Endometrium (tissue), 2 donors: ENCODE measurements at regions not wholly inside any gene's neighbourhood (a gene's known extent, or its start where the extent isn't known, plus 50 kb on each side); places are given as distances from the start of the nearest gene placed in this dataset.

Experiments used
- FAIRE-seq: peaks from 2 replicates; lab custom pipeline; 2012; peaks lifted over from hg19 to GRCh38; lab: Jason Lieb, UNC
- donor health status: control.
- donor health status: control.

DNA sequence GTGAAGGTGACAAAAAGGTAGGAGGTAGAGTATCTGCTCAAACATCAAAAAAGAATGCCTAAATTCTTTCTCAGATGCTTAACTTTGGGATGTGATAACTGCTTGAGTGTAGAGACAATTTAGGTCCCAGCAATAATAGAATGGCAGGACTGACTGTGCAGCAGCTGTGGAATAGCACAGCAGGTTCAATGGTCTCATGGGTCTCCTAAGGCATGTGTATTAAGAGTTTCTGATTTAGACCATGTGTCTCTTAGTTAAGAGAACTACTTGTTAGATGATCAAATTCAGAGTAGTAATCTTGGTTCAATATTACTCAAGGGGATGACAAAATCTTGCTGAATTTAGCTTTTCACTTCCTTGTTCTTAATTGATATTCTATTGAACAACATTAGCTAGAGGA, 72.0 kb downstream of the ALX1 start:
- FAIRE-seq: no peak

DNA sequence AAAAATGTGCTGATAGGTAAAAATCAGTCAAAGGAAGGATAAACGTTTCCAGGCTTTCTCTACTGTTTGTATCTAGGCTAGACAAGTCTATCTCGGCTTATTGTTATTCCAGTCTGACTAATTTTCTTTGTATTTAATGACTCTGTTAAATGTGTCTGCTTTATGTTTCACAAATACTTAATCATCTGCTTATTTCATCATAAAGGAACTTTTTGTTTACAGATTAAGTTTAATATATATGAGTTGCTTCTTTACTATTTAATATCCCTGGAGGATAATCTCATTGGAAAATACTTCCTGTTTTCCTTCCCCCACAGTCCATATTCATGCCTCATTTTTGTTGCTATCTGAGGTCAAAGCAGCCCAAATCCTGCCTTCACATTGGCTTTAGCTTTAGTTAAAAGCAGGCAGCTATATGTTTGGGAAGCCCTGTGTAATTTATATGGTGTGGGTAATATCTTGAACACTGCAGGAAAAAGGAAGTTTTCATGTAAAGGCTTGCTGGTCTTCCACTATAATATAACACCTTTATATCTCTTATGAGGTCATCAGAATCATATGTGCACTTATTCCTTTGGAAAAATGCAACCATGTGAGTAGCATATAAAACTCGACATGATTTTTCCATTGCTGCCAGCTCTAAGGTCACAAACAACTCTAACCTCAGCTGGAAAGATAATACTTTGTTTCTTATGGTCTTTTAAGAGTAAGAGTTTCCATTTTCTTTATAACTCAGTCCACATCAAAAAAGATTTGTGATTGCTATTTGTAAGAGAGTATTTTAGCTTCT, 76.8 kb downstream of the ALX1 start:
- no peak for FAIRE-seq

GRCh38 chr12:85357609-85358008, 77.6 kb downstream of the ALX1 start:
- no peak for FAIRE-seq

- no peak for FAIRE-seq
These were observed 78.7 kb downstream of the ALX1 start for GRCh38 chr12:85358715-85359114.

DNA sequence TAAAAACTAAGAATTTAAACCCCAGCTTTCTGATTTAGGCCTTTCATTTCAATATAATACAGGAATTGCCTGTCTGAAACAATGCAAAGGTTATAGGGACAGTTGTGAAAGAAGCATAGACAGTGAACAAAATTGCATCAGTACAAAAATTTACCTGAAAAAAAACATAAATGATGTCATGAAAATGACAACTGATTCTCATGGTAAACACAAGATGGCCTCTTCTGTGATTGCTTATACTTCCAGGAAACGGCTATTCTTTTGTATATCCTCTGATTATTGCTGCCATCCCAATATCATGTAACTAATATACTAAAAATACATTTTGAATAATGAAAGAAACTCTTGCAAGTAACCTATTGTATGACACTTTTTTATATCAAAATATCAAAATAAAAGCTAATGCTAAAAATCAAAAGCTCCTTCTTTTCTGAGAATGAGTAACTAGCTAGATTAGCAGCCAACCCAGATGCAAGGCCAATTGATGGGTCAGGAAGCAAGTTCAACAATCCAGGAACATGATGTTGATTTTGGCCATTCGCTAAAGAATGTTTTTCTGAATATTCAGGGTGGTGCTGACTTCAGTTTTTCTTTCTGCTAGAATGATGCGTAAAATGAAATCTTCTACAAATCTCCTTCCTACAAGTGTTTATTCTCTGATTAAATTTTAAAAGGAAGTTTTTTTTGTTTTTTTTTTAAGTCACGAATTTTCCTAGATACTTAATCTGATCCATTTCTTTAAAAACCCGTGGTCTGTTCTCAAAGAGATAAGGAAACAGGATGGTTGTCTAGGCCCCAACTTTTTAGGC, 83.6 kb downstream of the ALX1 start:
- no peak for FAIRE-seq

DNA sequence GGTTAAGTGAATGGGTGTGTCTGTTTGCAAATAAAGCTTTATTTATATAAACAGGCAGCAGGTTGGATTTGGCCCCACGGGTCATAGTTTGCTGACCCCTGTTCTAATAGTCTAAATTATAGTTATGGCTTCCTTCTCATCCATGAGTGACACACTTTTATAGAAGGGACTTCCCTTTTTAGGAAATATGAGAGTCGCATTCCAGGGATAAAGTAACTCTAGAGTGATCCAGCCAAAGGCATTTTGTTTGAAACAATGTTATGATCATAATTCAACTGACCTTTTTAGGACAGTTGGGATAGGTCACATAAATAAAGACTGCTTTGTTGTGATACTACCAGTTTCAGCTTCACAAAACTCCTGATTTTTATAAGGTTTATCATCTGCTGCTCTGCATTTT, 87.9 kb downstream of the ALX1 start:
- FAIRE-seq: no peak

DNA sequence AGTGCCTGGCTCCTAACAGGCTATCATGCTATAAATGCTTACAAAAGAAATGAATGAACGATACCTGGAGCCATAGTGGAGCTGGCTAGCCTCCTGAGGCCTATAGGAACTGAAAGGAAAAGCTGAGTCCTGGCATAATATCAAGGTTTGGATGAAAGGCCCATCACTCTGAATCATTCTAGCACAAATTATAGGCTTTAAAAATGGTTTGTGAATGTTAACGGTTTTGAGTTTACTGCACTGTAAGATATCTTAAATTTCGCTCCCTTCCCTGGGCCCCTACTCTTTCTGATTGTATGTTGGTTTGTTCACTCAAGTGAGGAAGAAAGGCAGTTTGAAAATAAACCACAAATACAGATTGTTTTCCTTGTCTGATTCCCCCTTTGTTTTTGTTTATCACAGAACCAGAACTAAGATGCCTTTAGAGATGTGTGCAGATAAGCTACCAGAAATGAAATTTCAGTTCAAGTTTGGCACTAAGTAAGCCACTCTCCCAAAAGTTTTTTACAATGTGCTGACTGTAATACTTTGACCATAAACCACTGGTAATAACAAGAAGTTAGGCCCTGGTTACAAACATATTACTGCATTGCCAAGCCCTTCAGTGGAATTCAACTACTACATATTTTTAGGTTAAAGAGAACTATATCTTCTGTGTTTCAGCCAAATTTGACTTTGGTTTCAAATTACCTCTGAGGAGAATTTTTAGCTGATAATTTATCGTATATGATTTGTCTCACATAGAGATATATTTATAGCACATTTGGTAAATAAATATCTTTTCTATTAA, 89.5 kb downstream of the ALX1 start:
- no peak for FAIRE-seq

DNA sequence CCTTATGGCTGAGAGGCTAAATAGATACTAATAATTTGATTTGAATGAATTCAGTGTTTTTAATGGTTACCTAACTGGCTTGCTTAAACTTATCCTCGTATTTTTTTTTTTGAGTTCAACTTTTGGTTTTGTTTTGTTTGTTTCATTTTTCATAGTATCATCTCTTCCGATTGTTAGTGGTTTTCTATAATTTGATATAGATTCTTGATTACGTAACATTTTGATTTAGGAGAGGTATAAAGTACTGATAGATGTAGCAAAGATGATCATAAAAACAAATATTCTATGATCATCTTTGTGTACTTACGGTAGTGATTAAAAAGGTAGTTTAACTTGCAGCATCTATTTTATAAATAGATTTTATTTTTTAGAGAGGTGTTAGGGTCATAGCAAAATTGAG, 93.0 kb downstream of the ALX1 start:
- FAIRE-seq: no peak

DNA sequence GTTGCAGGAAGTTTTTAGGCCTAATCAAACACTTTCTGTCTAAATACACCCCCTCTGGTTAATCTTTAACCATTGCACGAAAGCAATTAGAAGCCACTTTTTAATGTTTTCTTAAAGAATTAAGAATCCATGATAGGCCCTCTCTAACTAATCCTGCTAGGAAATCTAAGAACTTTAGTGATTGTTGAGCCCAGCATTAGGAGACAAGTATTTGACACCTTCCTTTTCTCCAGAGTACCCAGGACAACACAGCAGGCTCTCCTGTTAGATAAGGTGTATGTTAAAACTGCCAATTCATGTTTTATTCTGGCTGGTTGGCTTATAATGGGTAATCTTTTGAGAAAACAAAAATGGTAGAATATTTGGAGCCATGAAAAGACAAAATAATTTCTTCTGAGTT, 95.0 kb downstream of the ALX1 start:
- no peak for FAIRE-seq

DNA sequence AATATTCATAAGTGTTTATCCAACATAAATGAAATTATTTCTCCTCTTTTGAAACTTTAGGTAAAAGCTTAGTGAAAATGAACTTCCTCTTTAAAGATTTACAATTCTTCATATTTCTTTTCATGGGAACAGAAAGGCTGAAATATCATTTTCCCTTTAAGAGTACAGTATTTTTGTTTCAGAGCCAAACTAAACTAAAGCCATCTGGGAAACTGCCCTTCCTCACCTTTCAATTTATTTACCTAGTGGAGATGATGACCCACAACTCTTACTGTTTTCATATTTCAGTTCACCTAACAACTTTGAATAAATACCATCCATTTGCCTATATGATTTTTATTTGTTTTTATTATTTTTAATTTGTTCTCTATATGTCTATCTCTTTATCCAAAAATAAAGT, 105.4 kb downstream of the ALX1 start:
- FAIRE-seq: peak; percentile 21

DNA sequence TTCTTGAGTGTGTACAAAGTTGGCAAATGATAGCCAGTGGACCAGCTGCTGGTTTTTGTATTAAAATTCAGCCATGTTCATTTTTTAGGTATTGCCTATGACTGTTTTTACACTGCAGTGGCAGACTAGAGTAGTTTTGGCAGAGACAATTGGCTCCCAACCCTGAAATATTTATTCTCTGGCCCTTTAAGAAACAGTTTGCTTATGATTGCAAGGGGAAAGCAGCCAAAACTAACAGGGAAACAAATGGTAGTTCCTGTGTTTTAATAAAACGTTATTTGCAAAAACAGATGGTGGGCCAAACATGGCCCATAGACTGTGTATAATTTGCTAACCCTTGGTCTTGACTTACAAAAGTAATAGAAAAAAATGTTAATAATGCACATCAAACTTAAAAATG, 110.2 kb downstream of the ALX1 start:
- FAIRE-seq: no peak

- FAIRE-seq: no peak
These were observed 112.5 kb downstream of the ALX1 start for GRCh38 chr12:85392508-85392907.

DNA sequence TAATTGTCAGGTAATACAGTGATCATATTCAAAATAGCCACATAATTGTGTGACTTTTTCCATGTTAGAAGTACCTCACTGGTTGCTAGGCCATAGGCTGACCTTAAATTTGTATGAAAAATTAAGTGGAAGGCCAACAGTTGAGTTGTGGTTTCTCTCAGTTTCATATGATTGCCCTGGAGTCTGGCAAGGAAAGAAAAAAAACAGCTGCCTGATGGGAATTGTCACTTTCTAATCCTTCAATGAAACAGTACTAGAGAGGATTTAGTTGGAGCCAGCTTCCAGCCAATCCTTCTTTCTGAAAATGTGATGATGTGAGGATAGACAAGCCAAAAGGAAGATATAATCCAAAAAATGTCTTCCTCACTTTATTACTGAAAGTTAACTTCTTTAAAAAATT, 113.6 kb downstream of the ALX1 start:
- FAIRE-seq: no peak

- no peak for FAIRE-seq
These were observed 114.0 kb downstream of the ALX1 start for GRCh38 chr12:85394065-85394464.

- FAIRE-seq: no peak
These were observed 114.8 kb downstream of the ALX1 start for GRCh38 chr12:85394809-85395208.

GRCh38 chr12:85405262-85405661, 125.2 kb downstream of the ALX1 start:
- FAIRE-seq: no peak

DNA sequence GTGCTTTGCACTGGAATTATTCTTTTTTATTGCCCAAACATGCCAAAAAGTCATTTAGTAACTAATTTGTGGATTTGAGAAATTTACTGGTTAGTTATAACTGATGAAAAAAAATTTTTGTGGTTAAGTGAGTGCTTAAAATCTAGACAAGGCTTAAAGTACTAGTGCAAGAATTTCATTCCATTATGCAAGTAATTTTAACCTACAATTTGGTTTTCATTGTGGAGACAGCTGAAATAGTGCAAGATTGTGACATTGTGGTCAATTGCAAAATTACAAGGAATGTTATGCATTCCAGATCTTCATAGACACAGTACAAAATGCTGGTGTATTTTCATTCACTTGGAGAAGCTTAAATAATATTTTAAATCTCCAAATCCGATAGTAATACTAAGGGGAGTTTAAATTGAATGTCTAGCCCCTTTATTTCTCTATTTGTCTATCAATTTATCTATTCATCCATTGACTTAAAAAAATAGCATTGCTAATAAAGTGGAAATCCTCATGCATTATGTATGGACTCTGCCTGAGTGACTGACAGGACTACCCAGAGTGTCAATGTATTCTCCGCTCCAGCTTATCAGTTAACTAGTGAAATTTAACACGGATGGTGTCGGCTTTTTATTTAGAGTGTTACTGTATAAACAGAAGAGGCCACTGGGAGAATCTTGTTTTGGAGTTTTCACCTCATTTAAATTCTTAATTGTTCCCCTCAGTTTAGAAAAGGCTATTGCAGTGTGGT, 125.9 kb downstream of the ALX1 start:
- no peak for FAIRE-seq

DNA sequence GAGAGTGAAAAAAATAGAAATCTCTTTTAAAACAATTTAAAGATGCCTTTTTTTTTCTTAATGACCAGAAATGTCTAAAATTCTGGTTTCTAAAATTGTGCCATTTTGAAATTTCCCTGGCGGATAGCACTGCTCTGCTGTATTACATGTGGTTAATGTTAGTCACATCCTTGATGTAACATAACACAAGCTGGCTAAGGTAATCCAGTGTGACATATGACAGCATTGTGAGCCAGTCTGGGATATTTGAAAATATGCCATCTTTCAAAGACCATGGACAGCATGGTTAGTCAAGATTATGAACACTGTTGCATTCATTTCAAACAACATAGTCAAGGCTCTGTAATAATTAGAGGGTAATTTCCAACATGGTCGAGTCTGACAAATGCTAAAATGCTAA, 133.2 kb downstream of the ALX1 start:
- FAIRE-seq: no peak

DNA sequence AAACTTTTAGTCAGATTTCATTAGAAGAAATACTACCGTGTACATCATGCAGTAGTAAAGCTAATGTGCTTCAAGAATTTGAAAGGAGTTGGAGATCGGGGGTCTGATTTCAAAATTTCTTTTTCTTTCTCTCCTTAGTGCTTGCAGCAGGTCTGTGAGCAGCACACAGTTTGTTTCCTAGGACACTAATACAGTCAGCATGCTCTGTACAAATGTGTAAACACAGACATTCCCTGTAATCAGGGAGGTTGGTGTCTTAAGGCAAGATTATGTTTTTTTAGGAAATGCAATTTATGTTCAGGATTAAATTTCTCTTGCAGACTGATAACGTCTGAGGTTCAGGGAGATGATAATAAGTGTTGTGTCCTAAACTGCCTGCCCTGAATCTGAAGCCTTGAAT, 142.7 kb downstream of the ALX1 start:
- FAIRE-seq: no peak

DNA sequence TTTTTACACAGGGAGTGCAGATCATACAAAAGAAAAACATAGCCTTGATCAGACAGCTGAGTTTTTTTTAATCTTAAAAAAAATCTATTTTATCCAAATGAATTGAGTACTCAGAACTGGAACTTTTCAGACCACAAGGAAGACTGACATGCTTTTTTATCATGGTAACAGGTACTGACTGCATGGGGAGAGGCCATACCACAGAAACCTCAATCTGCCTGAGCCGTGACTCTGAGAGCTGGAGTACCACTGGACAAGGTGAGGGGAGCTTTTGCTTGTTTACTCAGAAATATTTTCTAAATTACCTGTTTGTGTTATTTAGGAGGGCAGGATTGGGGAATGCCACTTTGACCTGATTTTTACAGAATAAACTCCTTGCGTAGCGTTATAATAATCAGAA, 143.9 kb downstream of the ALX1 start:
- no peak for FAIRE-seq

DNA sequence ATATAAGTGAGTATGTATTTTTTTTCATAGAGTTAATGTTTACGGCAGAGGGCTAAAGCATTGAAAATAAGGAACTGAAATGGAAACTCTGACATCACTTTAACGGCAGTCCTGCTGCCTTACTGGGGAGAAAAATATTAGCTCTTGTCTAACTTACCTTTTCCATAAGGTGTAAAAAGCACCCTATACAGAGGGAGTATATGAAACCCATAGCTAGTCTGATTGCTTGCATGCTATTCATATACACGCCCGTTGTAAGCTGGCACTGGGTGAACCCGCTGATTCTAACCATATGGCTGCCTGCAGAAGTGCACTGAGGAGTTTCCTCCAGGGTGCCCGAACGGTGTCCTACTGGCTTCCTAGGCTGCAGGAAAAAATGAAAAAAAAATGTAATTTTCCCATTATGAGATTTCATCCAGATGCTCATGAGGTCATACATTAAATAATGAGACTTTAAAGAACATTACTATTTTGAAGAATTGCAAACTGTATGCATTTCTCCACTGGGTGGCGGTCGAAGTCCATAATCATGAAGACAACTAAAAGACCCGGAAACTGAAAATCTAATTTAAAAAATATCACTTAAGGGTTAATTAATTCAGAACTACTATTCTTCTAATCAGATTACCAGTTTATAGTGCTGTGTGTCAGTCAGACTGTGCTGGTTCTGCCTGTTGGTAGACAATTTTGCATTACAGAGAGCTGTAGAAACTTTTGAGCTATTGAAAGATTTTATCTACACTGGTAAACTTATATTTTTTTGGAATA, 144.7 kb downstream of the ALX1 start:
- no peak for FAIRE-seq

DNA sequence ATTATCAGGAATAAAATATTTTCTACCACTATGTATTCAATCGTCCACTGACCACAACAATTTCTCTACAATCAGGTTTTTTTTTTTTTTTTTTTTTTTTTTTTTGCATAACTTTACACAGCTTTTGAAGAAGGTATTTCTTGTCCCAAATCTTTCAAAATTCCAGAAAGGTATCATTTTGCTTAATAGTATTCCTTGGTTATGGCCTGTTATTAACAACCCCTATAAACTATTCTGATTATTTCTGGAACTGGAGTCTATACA, 145.3 kb downstream of the ALX1 start:
- FAIRE-seq: no peak
